HG03439 (cell line): ENCODE measurements at regions not wholly inside any gene's neighbourhood (a gene's known extent, or its start where the extent isn't known, plus 50 kb on each side); places are given as distances from the start of the nearest gene placed in this dataset.
"Not testable (repeated sequence)": the region's sequence is repeated elsewhere in the genome, so short reads cannot be mapped to it uniquely, and the experiment has no call there.

ENCODE experiments used
- ATAC-seq: cut with Tn5 transposase; IDR thresholded peaks from one replicate; pipeline ENCODE4 v1.9.1; 2021; ENCODE audit warnings: mild to moderate bottlenecking, moderate library complexity; ENCODE audit not compliant: unreplicated experiment

GRCh38 chr13:88369866-88370265, 698.7 kb downstream of the SLITRK5 start:
- ATAC-seq: no peak

- no peak for ATAC-seq
Observed at GRCh38 chr13:88376760-88377388, 705.7 kb downstream of the SLITRK5 start.

- ATAC-seq: no peak
Observed at GRCh38 chr13:88377852-88378251, 706.7 kb downstream of the SLITRK5 start.

- no peak for ATAC-seq
Observed at GRCh38 chr13:88384542-88384941, 713.4 kb downstream of the SLITRK5 start.

- no peak for ATAC-seq
Observed at GRCh38 chr13:88395804-88396203, 724.6 kb downstream of the SLITRK5 start.

GRCh38 chr13:88411696-88412095, 740.5 kb downstream of the SLITRK5 start:
- ATAC-seq: no peak

GRCh38 chr13:88417801-88418200, 746.6 kb downstream of the SLITRK5 start:
- ATAC-seq: no peak

GRCh38 chr13:88424463-88424862, 753.3 kb downstream of the SLITRK5 start:
- ATAC-seq: no peak

- no peak for ATAC-seq
Observed at GRCh38 chr13:88426661-88427060, 755.5 kb downstream of the SLITRK5 start.

GRCh38 chr13:88429862-88430261, 758.7 kb downstream of the SLITRK5 start:
- no peak for ATAC-seq

GRCh38 chr13:88434953-88435352, 763.8 kb downstream of the SLITRK5 start:
- no peak for ATAC-seq

- ATAC-seq: no peak
Observed at GRCh38 chr13:88436974-88437373, 765.8 kb downstream of the SLITRK5 start.

- ATAC-seq: no peak
Observed at GRCh38 chr13:88450515-88450914, 779.3 kb downstream of the SLITRK5 start.

- ATAC-seq: no peak
Observed at GRCh38 chr13:88456151-88456550, 785.0 kb downstream of the SLITRK5 start.

GRCh38 chr13:88459331-88459730, 788.2 kb downstream of the SLITRK5 start:
- no peak for ATAC-seq

- ATAC-seq: no peak
Observed at GRCh38 chr13:88461272-88462009, 790.3 kb downstream of the SLITRK5 start.

GRCh38 chr13:88464851-88465250, 793.7 kb downstream of the SLITRK5 start:
- no peak for ATAC-seq

- ATAC-seq: peak; percentile 70
Observed at GRCh38 chr13:88472316-88472715, 801.1 kb downstream of the SLITRK5 start.

- ATAC-seq: no peak
Observed at GRCh38 chr13:88483202-88483601, 812.0 kb downstream of the SLITRK5 start.

GRCh38 chr13:88507909-88508308, 836.7 kb downstream of the SLITRK5 start:
- no peak for ATAC-seq

- ATAC-seq: not testable (repeated sequence)
Observed at GRCh38 chr13:88512993-88513392, 841.8 kb downstream of the SLITRK5 start.

GRCh38 chr13:88526186-88526852, 855.1 kb downstream of the SLITRK5 start:
- ATAC-seq: no peak
